ENCODE measurements at regions not wholly inside any gene's neighbourhood (a gene's known extent, or its start where the extent isn't known, plus 50 kb on each side); places are given as distances from the start of the nearest gene placed in this dataset.

DNA sequence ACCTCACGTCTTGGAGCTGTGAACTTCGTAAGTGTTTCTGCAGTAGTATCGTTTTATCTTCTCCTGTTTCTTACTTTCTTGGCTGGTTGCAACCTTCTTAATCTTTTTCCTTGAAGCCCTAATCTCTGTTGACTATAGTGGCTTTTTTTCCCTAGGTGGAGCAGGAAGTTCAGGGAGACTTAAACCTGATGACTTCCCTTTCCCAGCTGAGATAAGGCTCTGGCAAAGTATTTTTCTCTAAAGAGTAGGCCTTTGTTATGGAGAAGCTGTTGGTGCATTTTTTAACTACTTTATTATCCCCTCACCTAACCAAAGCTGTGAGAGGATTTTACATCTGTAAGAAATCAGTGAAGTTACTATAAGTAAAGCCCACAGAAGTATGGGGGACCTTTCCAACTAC is 723.1 kb upstream of the RIOK2 start:
- DNase-seq (ENCODE audit: low spot score) (no peak), ATAC-seq (peak; percentile 90)
- CTCF ChIA-PET: no interaction called here
- TF ChIP-seq NFE2L1 (CRISPR knock-in tag; IDR thresholded peaks at IDR 0.05) (no peak), NFATC4 (CRISPR knock-in tag; IDR thresholded peaks at IDR 0.05) (no peak), NFYB (CRISPR knock-in tag; conservative IDR thresholded peaks at IDR 0.05; ENCODE audit: low read depth) (no peak), CREB1 (CRISPR knock-in tag; IDR thresholded peaks at IDR 0.05) (no peak), FOXJ3 (CRISPR knock-in tag; IDR thresholded peaks at IDR 0.05; ENCODE audit: borderline replicate concordance) (no peak), ZNF263 (CRISPR knock-in tag; IDR thresholded peaks at IDR 0.05; ENCODE audit: low read depth) (no peak), RELA (CRISPR knock-in tag; IDR thresholded peaks at IDR 0.05; ENCODE audit: borderline replicate concordance) (no peak), ZNF232 (CRISPR knock-in tag; IDR thresholded peaks at IDR 0.05) (no peak), ATF1 (CRISPR knock-in tag; IDR thresholded peaks at IDR 0.05) (no peak)
- TF ChIP-seq, protein P1, sequence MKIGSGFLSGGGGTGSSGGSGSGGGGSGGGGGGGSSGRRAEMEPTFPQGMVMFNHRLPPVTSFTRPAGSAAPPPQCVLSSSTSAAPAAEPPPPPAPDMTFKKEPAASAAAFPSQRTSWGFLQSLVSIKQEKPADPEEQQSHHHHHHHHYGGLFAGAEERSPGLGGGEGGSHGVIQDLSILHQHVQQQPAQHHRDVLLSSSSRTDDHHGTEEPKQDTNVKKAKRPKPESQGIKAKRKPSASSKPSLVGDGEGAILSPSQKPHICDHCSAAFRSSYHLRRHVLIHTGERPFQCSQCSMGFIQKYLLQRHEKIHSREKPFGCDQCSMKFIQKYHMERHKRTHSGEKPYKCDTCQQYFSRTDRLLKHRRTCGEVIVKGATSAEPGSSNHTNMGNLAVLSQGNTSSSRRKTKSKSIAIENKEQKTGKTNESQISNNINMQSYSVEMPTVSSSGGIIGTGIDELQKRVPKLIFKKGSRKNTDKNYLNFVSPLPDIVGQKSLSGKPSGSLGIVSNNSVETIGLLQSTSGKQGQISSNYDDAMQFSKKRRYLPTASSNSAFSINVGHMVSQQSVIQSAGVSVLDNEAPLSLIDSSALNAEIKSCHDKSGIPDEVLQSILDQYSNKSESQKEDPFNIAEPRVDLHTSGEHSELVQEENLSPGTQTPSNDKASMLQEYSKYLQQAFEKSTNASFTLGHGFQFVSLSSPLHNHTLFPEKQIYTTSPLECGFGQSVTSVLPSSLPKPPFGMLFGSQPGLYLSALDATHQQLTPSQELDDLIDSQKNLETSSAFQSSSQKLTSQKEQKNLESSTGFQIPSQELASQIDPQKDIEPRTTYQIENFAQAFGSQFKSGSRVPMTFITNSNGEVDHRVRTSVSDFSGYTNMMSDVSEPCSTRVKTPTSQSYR (CRISPR knock-in tag; IDR thresholded peaks at IDR 0.05): no peak
- TF ChIP-seq, protein P2, sequence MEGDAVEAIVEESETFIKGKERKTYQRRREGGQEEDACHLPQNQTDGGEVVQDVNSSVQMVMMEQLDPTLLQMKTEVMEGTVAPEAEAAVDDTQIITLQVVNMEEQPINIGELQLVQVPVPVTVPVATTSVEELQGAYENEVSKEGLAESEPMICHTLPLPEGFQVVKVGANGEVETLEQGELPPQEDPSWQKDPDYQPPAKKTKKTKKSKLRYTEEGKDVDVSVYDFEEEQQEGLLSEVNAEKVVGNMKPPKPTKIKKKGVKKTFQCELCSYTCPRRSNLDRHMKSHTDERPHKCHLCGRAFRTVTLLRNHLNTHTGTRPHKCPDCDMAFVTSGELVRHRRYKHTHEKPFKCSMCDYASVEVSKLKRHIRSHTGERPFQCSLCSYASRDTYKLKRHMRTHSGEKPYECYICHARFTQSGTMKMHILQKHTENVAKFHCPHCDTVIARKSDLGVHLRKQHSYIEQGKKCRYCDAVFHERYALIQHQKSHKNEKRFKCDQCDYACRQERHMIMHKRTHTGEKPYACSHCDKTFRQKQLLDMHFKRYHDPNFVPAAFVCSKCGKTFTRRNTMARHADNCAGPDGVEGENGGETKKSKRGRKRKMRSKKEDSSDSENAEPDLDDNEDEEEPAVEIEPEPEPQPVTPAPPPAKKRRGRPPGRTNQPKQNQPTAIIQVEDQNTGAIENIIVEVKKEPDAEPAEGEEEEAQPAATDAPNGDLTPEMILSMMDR (IDR thresholded peaks at IDR 0.05): no peak
- TF ChIP-seq, protein P3, sequence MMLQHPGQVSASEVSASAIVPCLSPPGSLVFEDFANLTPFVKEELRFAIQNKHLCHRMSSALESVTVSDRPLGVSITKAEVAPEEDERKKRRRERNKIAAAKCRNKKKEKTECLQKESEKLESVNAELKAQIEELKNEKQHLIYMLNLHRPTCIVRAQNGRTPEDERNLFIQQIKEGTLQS (CRISPR knock-in tag; conservative IDR thresholded peaks at IDR 0.05): no peak
- TF ChIP-seq, protein P4, sequence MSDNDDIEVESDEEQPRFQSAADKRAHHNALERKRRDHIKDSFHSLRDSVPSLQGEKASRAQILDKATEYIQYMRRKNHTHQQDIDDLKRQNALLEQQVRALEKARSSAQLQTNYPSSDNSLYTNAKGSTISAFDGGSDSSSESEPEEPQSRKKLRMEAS (CRISPR knock-in tag; IDR thresholded peaks at IDR 0.05): no peak
- TF ChIP-seq, protein P5, sequence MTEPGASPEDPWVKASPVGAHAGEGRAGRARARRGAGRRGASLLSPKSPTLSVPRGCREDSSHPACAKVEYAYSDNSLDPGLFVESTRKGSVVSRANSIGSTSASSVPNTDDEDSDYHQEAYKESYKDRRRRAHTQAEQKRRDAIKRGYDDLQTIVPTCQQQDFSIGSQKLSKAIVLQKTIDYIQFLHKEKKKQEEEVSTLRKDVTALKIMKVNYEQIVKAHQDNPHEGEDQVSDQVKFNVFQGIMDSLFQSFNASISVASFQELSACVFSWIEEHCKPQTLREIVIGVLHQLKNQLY (CRISPR knock-in tag; IDR thresholded peaks at IDR 0.05): no peak
- TF ChIP-seq, protein P6, sequence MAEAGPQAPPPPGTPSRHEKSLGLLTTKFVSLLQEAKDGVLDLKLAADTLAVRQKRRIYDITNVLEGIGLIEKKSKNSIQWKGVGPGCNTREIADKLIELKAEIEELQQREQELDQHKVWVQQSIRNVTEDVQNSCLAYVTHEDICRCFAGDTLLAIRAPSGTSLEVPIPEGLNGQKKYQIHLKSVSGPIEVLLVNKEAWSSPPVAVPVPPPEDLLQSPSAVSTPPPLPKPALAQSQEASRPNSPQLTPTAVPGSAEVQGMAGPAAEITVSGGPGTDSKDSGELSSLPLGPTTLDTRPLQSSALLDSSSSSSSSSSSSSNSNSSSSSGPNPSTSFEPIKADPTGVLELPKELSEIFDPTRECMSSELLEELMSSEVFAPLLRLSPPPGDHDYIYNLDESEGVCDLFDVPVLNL (CRISPR knock-in tag; IDR thresholded peaks at IDR 0.05; ENCODE audit: borderline replicate concordance, low read depth): no peak
- TF ChIP-seq, protein P7, sequence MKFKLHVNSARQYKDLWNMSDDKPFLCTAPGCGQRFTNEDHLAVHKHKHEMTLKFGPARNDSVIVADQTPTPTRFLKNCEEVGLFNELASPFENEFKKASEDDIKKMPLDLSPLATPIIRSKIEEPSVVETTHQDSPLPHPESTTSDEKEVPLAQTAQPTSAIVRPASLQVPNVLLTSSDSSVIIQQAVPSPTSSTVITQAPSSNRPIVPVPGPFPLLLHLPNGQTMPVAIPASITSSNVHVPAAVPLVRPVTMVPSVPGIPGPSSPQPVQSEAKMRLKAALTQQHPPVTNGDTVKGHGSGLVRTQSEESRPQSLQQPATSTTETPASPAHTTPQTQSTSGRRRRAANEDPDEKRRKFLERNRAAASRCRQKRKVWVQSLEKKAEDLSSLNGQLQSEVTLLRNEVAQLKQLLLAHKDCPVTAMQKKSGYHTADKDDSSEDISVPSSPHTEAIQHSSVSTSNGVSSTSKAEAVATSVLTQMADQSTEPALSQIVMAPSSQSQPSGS (CRISPR knock-in tag; IDR thresholded peaks at IDR 0.05; ENCODE audit: borderline replicate concordance, low read depth): no peak
- TF ChIP-seq, protein P8, sequence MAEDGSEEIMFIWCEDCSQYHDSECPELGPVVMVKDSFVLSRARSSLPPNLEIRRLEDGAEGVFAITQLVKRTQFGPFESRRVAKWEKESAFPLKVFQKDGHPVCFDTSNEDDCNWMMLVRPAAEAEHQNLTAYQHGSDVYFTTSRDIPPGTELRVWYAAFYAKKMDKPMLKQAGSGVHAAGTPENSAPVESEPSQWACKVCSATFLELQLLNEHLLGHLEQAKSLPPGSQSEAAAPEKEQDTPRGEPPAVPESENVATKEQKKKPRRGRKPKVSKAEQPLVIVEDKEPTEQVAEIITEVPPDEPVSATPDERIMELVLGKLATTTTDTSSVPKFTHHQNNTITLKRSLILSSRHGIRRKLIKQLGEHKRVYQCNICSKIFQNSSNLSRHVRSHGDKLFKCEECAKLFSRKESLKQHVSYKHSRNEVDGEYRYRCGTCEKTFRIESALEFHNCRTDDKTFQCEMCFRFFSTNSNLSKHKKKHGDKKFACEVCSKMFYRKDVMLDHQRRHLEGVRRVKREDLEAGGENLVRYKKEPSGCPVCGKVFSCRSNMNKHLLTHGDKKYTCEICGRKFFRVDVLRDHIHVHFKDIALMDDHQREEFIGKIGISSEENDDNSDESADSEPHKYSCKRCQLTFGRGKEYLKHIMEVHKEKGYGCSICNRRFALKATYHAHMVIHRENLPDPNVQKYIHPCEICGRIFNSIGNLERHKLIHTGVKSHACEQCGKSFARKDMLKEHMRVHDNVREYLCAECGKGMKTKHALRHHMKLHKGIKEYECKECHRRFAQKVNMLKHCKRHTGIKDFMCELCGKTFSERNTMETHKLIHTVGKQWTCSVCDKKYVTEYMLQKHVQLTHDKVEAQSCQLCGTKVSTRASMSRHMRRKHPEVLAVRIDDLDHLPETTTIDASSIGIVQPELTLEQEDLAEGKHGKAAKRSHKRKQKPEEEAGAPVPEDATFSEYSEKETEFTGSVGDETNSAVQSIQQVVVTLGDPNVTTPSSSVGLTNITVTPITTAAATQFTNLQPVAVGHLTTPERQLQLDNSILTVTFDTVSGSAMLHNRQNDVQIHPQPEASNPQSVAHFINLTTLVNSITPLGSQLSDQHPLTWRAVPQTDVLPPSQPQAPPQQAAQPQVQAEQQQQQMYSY (CRISPR knock-in tag; IDR thresholded peaks at IDR 0.05): no peak
- H3K9me3 Mint-ChIP-seq: peaks cover 55% of the 10 kb centered on the region
- POLR2A ChIA-PET: no interaction called here
- peak overlapping the region; percentile 60 for H3K27ac Mint-ChIP-seq
- peaks cover 58% of the 10 kb centered on the region for H3K36me3 Mint-ChIP-seq
- no peak overlapping the region for H3K4me3 Mint-ChIP-seq
- no peaks in the 10 kb centered on the region for H3K27me3 Mint-ChIP-seq (ENCODE audit: low read depth)
- peaks cover 21% of the 10 kb centered on the region for H3K4me1 Mint-ChIP-seq

Measured in WTC11 (cell line).